Stimulated activated CD8-positive, alpha-beta memory T cell treated with anti-CD3 and anti-CD28 coated beads, Interleukin-15, amount 100 ng/mL, for 48 hours (primary cell): ENCODE measurements at regions not wholly inside any gene's neighbourhood (a gene's known extent, or its start where the extent isn't known, plus 50 kb on each side); places are given as distances from the start of the nearest gene placed in this dataset.
"Not testable (repeated sequence)": the region's sequence is repeated elsewhere in the genome, so short reads cannot be mapped to it uniquely, and the experiment has no call there.

Source experiments
- DNase-seq, 2 donors: peaks; one replicate each; pipeline ENCODE4 v3.0.0-alpha.2; 2020; ENCODE audit warnings: low read depth in 2 of 2

DNA sequence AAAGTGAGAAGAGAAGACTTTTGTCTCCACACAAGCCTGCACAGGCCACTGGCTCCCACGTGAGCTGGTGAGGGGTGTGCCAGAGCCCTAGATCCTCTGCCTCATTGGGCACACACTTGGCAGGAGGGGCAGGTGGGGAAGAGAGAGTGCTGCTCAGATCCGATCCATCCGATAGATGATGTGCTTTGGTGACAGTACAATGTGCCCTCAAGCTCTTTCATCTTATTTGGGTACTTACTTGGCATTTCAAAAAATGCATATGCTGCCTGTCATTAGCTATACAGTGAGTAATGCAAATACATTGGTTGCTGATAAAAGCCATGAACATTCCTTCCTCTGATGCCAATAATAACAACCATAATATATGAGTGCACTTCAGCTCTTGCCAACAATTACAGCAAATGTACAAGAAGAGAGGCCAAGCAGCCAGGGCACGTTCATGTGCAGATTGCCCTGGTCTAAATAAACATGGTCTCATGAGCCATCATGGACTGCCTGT is 255.3 kb downstream of the VAPA start:
- DNase-seq = no peak

DNA sequence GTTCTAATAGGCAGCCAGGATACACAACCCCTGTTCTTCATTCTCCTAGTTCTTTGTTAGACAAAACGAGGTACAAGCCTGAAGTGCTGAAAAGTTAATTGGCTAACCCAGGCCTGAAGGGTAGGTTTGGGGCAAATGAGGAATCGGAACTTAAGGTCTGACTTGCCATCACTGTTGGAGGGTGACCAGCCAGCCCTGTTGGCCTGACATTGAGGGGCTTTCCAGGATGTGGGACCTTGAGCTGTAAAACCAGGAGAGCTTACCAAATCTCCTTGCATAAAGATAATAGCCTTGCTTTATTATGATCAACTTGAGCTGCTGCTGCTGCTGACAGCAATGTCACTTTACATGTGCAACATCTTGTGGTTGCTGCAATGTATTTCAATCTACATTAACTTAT is 256.0 kb downstream of the VAPA start:
- DNase-seq = no peak

DNA sequence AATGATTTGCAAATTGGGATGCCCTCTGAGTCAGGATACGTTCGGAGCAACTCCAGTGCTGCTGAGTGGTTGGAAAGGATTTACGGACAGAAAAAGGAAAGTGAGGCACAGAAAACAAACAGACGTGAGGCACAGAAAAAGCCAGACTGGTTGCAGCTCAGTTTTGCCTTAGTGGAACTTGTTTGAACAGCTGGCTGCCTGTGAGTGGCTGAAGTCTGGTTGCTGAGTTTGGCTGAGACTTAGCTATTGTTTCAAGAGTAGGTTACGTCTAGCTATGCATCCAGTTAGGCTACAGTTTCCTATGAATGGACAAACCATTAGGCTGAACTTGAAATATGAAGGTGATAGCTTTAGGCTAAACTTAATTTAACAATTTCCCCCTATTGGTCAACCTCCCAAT is 256.6 kb downstream of the VAPA start:
- DNase-seq = no peak

DNA sequence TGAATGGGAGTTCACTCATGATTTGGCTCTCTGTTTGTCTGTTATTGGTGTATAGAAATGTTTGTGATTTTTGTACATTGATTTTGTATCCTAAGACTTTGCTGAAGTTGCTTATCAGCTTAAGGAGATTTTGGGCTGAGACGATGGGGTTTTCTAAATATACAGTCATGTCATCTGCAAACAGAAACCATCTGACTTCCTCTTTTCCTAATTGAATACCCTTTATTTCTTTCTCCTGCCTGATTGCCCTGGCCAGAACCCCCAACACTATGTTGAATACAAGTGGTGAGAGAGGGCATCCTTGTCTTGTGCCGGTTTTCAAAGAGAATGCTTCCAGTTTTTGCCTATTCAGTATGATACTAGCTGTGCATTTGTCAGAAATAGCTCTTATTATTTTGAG is 261.5 kb downstream of the VAPA start:
- DNase-seq = not testable (repeated sequence)

DNA sequence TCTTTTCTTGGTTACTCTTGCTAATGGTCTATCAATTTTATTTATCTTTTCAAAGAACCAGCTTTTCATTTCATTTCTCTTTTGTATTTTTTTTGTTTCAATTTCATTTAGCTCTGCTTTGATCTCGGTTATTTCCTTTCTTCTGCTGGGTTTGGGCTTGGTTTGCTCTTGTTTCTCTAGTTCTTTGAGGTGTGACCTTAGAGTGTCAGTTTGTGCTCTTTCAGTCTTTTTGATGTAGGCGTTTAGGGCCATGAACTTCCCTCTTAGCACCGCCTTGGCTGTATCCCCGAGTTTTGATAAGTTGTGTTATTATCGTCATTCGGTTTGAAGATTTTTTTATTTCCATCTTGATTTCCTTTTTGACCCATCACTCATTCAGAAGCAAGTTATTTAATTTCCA is 265.5 kb downstream of the VAPA start:
- DNase-seq = not testable (repeated sequence)

DNA sequence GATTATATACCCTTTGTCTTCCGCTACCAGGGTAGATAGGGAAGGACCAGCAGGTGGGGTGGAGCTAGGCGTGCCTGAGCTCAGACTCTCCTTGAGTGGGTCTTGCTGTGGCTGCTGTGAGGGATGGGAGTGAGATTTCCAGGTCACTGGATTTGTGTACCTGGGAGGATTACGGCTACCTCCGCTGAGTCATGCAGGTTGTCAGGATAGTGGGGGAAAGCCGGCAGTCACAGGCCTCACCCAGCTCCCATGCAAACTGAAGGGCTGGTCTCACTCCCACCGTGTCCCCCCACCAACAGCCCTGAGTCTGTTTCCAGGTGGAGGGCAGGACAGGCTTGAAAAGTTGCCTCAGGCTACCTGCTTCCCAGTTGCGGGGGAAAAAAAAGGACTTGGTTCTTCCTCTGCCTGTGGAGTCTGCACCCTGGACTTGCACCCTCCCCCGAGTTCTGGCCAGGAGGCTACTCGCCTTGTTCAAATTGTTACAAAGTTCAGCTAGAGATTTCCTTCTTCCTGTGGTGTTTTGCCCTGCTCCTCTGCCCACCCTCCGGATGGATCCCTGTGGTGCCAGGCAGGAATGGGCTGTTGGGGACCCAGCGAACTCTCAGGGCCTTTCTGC is 268.3 kb downstream of the VAPA start:
- no peak for DNase-seq

DNA sequence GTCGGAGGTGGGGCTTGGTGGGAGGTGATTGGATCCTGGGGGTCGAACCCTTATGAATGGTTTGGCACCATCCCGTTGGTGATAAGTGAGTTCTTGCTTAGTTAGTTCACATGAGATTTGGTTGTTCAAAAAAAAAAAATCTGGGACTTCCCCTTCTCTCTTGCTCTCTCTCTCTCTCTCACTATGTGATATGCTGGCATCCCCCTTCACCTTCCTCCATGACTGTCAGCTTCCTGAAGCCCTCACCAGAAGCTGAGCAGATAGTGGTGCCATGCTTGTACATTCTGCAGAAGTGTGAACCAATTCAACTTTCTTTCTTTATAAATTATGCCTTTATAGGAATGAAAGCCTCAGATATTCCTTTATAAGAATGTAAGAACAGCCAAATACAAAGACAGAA is 269.7 kb upstream of the APCDD1 start:
- no peak for DNase-seq

DNA sequence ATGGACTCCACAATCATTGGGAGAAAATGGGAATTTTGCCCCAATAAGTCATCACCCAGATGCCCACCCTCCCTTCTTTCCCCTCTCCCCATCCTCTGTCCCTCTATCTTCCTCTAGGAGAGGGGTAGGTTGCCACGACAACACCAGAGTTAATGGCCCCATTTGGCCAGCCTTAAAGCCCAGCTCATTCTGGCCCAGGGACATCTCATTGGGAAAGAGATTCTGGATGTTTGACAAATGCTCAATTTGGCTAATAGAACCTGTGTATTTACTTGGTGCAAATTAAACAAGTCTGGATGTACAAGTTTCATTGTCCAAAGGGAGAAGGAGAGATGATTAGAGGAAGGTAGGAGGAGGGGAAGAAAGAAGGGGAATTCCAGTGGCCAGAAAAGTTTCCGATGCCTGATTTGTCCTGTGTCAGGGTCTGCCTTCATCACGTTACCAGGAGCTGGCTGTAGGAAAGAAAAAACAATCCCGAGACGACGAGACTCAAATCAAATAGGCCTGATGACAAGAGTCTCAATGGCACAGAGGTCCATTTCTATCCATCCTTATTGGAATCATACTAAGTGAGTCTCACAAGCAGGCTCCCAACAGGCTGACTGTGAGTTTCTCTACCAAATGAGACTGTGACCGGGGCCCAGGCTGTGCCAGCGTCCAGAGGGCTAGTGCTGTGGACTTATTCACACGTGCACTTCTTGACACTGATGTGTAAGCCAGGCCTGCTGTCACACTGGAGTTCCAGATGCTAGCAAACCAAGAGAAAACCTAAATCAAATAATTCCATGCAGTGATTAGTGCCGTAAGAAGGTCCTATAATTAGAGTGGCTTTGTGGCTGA is 265.2 kb upstream of the APCDD1 start:
- DNase-seq = no peak

DNA sequence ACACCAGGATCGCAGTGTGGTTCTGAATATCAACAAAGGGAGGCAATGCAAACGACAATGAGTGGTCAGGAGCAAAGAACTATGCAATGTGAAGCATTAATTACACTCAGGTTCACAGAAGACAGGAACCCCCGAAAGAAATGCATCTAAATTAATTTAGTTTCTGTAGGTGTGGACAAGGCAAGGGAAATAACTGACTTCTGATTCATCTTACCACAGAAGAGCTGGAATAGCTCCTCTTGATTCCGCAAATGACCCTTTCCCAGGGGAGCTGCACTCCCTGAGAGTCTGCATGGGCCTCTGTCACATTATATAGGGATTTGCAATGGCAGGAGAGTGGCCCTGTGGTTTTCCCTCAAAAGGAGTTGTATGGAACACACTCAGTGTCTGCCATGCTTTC is 263.9 kb upstream of the APCDD1 start:
- DNase-seq = no peak

DNA sequence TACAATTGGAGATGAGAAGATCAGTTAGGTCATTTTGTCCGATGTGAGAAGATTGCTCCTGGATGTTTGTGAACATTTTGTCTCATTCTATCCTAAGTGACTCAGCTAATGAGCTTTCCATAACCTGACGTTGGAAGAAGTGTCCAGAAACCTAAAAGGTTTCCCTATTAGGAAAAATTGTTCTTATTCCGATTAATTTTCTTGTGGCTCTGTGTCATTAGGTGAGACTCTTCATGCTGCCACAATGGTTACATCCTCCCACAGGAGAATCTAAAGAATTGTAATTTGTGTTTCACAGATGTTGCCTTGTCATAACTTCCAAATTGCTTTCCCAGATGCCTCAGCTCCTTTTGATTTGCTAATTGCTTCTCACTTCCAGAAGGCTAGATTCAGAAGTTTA is 261.0 kb upstream of the APCDD1 start:
- no peak for DNase-seq

DNA sequence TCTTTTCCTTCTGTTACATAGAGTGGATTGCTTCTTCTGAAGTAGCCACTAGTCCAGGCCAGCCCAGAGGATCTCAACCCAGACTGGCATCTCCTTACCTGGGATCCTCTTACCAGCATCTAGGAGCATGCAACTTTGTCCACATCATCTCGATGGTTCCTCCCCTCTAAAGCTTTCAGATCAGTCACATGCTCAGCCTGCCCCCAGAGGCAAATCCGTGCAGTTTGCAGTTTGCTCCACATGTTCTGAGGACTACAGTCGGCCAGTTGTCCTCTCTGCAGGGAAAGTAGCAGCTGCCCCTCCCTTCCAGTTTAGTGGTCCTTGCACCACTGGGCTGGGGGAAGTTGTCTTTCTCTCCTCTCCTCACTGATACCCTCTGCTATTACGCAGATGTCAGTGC is 259.8 kb upstream of the APCDD1 start:
- DNase-seq = no peak

DNA sequence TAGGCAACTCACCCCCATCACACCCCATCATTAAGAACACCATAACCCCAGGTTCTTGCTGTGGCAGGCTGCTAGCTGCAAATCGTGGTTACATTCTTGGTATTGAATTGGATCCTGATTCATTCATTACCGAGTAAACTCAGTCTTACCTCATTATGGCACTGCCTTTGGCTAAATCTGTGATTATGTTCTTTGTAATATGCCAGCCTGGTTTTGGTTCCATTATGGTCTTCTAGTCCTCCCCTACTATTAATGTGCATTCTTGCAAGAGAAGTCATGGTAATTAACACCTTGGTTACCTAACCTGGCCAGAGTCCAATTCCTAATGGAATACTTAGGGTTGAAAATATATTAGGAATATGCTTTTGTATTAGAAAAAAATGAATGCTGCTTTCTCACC is 258.9 kb upstream of the APCDD1 start:
- DNase-seq = no peak

DNA sequence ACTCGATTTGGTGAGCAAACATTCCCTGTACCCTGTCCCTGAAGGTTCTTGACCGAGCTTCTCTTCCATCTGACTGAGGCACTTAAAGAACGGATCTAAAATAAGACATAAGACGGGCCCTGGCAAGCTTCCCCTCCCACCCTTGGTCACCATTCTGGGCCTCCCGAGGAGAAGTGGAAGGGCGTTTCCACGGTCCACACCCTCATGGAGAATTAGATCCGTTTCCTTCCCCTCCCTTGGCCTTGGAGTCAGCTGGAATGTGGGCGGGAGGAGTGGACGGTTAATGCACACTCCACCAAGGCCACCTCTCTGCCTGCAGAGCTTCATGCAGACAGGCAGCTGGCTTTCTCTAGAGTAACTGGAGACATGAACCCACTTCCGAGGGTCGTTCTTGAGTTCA is 257.3 kb upstream of the APCDD1 start:
- DNase-seq = no peak

DNA sequence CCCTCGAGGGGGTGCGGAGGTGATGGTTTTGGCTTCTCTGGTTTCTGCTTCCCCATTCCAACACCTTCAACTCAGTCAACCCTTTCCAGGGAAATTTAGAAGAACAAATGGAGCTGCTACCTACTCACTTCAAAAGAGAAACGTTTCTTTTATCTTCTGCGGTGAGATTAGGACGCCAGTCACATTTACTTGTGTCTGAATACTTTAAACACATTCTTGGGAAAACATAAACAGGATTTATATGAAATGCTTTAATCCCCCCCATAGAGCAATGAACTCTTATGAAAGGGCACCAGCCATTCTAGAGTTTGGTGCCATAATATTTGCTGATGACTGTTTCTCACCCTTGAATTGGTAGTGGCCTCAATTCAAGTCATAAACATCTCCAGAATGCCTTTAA is 253.2 kb upstream of the APCDD1 start:
- no peak for DNase-seq

DNA sequence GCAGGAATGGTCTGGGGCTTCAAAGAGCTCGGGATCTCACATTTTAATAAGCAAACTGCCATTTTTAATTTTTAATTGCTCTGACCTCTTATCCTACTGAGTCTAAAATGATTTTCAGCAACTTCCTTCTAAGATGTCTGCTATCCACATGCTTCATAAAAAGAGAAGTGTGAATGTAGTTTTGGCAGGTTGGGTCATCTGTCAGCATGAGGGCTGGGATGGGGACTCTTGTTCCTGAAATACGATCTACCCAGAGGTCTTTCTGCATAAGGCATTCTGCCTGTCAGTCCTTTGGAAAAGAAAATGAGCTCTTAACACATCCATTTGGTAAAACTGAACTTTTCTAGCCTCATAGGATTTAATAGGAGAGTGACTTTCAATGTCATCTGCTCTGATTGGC is 252.8 kb upstream of the APCDD1 start:
- DNase-seq = no peak

DNA sequence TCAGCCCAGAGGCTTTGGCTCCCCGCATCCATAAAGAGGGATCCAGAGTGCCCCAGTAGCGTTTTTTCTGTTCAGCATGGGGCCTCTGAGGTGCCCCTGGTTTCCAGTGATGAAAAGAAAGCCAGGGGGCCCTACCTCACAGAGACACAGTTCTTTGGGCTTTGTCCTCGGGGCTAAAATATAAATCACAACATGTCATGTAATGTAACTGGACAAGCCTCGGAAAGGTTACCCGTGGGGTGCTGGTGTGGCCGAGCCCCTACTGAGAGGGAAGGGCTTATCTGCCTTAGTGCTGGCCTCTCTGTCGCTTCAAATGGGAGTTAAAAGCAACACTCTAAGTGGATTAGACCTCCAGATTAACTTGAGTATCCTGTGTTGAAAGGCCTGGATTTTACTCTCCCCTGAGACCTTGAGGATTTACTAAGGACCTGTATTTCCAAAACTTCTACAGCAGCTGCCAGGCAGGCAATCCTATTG is 251.6 kb upstream of the APCDD1 start:
- no peak for DNase-seq

DNA sequence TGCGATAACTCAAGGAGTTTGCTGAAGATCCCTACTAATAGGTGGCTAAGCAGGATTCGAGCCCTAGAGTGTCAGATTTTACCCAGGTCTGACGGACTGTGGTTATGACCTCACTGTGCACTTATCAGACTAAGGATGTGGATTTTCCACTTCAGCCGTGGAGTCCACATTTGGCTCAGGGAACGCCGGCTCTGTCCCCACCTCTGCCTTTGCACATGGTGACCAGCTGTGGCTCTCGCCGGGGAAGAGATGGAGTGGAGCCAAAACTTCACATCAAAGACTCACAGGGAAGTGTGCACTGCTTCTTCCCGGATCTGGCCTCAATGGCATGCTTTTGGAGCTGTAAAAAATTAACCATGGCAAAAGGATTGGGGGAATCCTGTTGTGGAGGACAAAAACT is 249.3 kb upstream of the APCDD1 start:
- DNase-seq = no peak

DNA sequence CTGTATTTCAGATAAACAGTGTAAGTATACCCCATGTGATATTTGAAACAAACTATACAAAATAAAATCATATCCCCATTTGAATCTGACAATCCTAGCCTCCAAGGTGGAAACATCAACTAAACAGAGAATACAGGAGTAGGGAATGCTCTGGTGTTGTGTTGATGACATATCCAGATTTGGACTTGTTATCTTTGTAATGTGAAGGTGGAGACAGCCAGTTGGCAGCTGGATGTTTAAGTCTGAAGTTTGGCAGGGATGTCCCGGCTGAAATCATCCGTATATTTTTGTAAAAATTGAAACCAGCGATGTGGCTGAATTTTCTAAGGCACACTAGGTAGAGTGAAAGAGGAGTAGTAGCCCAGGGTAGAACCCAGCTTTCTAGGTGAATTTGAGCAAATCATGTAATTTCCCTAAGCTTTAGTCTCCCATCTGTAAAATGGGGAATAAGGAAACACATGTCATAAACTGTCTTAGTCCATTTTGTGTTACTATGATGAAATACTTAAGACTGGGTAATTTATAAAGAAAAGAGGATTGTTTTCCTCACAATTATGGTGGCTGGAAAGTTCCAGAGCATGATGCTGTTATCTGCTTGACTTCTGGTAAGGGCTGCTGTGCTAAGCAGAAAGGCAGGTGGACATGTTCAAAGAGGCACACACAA is 246.6 kb upstream of the APCDD1 start:
- no peak for DNase-seq

DNA sequence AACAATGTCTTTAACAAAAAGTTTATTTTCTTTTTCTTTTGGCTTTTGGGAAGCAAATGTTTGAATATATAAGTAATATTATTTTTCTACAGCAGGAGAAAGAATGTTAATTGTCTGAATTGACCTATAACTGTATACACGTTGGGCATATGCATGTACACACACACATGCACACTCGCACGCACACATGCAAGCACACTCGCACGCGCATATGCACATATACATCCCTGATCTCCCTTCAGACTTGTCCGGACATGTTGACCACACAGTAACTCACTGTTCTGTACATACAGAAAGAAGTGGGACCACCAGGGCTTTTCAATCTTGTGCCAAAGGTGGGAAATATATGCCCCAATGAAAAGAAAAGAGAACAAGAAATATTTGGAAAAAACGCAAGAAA is 245.1 kb upstream of the APCDD1 start:
- DNase-seq = no peak

DNA sequence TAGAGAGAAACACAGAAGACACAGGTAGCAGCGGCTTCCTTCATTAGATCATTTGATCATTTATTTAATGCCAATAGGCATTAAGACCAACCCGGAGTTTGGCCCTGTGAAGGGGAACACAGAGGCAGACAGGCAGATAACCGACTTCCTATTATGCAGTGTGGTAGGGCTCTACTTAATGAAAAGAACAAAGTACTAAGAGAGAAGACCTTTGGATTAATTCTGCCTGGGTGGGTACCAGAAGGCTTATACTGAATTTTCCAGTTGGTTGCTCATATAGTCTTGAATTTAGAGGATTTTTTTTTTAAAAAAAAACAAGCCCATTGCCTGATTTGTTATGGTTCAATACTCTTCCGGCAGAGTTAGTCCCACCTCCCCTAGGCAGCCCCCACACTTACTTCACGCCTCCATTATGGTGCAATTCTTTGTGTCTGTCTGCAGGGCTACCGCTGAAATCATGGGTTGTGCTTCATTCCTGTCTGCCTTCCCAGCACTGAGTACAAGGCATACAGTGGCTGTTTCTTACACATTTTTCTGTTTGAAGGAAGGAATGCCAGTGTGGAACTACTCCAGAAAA is 244.3 kb upstream of the APCDD1 start:
- DNase-seq = no peak

DNA sequence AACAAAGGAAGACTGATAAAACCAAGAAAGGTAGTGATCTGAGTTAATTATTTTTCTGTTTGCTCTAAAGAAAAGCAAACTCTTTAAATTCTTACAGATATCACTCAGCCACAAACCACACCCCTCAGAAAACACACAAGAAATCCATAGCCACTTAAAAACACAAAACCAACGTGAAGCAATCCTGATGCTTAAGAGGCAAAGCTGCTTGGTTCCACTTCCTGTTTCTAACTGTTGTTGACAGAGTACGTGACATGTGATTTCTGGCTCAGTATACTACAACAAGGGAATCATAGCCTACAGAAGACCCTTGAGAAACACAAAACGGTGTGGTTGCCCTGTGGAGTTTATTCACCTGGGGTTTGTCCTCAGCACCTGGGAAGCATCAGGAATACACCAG is 240.9 kb upstream of the APCDD1 start:
- no peak for DNase-seq

DNA sequence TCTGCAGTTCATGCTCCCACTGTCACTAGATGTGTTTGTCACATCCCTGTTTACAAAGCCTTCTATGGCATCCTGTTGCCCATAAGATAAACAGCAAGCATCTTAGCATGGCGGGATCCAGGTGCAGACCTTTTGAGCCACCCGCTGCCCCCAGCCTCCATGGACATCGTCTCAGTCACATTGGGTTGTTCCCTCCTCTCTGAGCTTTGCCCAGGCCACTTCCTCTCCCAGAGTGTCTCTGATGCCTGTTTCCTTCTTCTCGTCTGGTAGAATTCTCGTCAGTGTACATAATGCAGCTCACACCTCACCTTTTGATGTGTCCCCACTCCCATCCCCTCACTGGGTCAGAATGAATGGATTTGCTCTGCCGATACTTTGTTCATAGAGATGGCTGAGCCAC is 239.0 kb upstream of the APCDD1 start:
- DNase-seq = no peak
